ENCODE measurements at regions not wholly inside any gene's neighbourhood (a gene's known extent, or its start where the extent isn't known, plus 50 kb on each side); places are given as distances from the start of the nearest gene placed in this dataset.
"Not testable (repeated sequence)": the region's sequence is repeated elsewhere in the genome, so short reads cannot be mapped to it uniquely, and the experiment has no call there.

- ChIA-PET CTCF (no interaction called here), POLR2A (no interaction called here)
- no peak for DNase-seq (ENCODE audit: extremely low spot score)
- TF ChIP-seq CTCF (IDR thresholded peaks at IDR 0.05; ENCODE audit: control extremely low read depth, extremely low read depth, low read depth, missing control alignments), result no peak
Observed at GRCh38 chrX:30144971-30145731, 70.2 kb upstream of the MAGEB2 start.

- CTCF ChIA-PET, result no interaction called here
- no peak for TF ChIP-seq CTCF (IDR thresholded peaks at IDR 0.05; ENCODE audit: control extremely low read depth, extremely low read depth, low read depth, missing control alignments)
- DNase-seq (ENCODE audit: extremely low spot score), result no peak
- POLR2A ChIA-PET, result no interaction called here
Observed at GRCh38 chrX:30147996-30148643, 67.2 kb upstream of the MAGEB2 start.

GRCh38 chrX:30149206-30149605 is 66.2 kb upstream of the MAGEB2 start:
- CTCF ChIA-PET; POLR2A ChIA-PET; DNase-seq (ENCODE audit: extremely low spot score): not testable (repeated sequence)

GRCh38 chrX:30150196-30150895 is 65.0 kb upstream of the MAGEB2 start:
- POLR2A ChIA-PET, result no interaction called here
- DNase-seq (ENCODE audit: extremely low spot score), result no peak
- no peak for TF ChIP-seq CTCF (IDR thresholded peaks at IDR 0.05; ENCODE audit: control extremely low read depth, extremely low read depth, low read depth, missing control alignments)

GRCh38 chrX:30151964-30152363 is 63.4 kb upstream of the MAGEB2 start:
- ChIA-PET CTCF (interaction anchor here (1.6 kb wide), 1 partner anchor 10 kb away, joined by 3 read pairs; no protein-coding TSS in a partner anchor), POLR2A (no interaction called here)
- DNase-seq (ENCODE audit: extremely low spot score), result no peak
- no peak for TF ChIP-seq CTCF (IDR thresholded peaks at IDR 0.05; ENCODE audit: control extremely low read depth, extremely low read depth, low read depth, missing control alignments)

More at GRCh38 chrX:30150196-30150895, 65.0 kb upstream of the MAGEB2 start:
- CTCF ChIA-PET, result no interaction called here

- DNase-seq (ENCODE audit: extremely low spot score), result no peak
- ChIA-PET POLR2A (no interaction called here), CTCF (interaction anchor here (1.6 kb wide), 1 partner anchor 12 kb away, joined by 3 read pairs; no protein-coding TSS in a partner anchor)
- TF ChIP-seq CTCF (IDR thresholded peaks at IDR 0.05; ENCODE audit: control extremely low read depth, extremely low read depth, low read depth, missing control alignments), result no peak
Observed at GRCh38 chrX:30153175-30153880, 62.0 kb upstream of the MAGEB2 start.
